Panc1 (cell line): ENCODE measurements at regions not wholly inside any gene's neighbourhood (a gene's known extent, or its start where the extent isn't known, plus 50 kb on each side); places are given as distances from the start of the nearest gene placed in this dataset.
A peak's percentile ranks its signal among the peaks of the same experiment; 100 is the strongest.
"Not testable (repeated sequence)": the region's sequence is repeated elsewhere in the genome, so short reads cannot be mapped to it uniquely, and the experiment has no call there.

Source experiments
- ATAC-seq: fragments of 200-7000 bp; cut with Tn5 transposase; 2 replicates; pipeline ENCODE4 v1.9.1; 2020; ENCODE audit warnings: mild to moderate bottlenecking, moderate library complexity
- BruUV-seq: library from RNA; stranded (reverse); fragments of 400-500 nt; replicated peaks from 2 replicates; lab custom pipeline; 2021; lab: Mats Ljungman, UMichigan
- CTCF ChIA-PET: fragments of 300-600 bp; sonication (Branson Sonifier 250); formaldehyde crosslinking; loops from one replicate; lab custom pipeline; 2022; ENCODE audit warnings: antibody characterized with exemption; lab: Charles Lee
- POLR2A ChIA-PET: fragments of 300-600 bp; sonication (Branson Sonifier 250); formaldehyde crosslinking; loops from one replicate; lab custom pipeline; 2022; ENCODE audit warnings: antibody characterized with exemption; lab: Charles Lee
- DNase-seq: peaks from one replicate; pipeline ENCODE4 v3.0.0-alpha.2; 2010; ENCODE audit warnings: low read depth, low spot score
- H3K27ac ChIP-seq: 2 replicates; pipeline ENCODE4 v1.5.1; 2011; ENCODE audit warnings: mild to moderate bottlenecking, low read length, inconsistent platforms
- H3K27me3 ChIP-seq: fragments of 200-500 bp; sonication (Bioruptor generic); 2 replicates; pipeline ENCODE4 v1.6.0; 2014; ENCODE audit warnings: low read length, inconsistent platforms; ENCODE audit not compliant: control insufficient read depth, insufficient read depth
- H3K36me3 ChIP-seq: fragments of 200-500 bp; sonication (Bioruptor generic); 2 replicates; pipeline ENCODE4 v1.5.1; 2014; ENCODE audit warnings: inconsistent platforms, mild to moderate bottlenecking, low read length, moderate library complexity; ENCODE audit not compliant: control insufficient read depth, insufficient read depth
- H3K4me1 ChIP-seq: 2 replicates; pipeline ENCODE4 v1.5.1; 2011; ENCODE audit warnings: inconsistent platforms, mild to moderate bottlenecking, low read length, moderate library complexity; ENCODE audit not compliant: control insufficient read depth, insufficient read depth
- H3K4me3 ChIP-seq, 2 experiments: 2 replicates each; pipeline ENCODE4 v1.5.1; 2011 to 2012; ENCODE audit warnings: low read depth in 2 of 2, low read length in 2 of 2, mild to moderate bottlenecking in 2 of 2, inconsistent platforms in 1 of 2, moderate library complexity in 1 of 2
- H3K9me3 ChIP-seq: fragments of 200-500 bp; sonication (Bioruptor generic); 2 replicates; pipeline ENCODE4 v1.5.1; 2014; ENCODE audit warnings: low read depth, mild to moderate bottlenecking, inconsistent platforms, low read length, moderate library complexity; ENCODE audit not compliant: control insufficient read depth, insufficient read depth
- POLR2AphosphoS5 ChIP-seq: IDR thresholded peaks from 2 replicates; pipeline ENCODE4 v1.6.1; 2012; ENCODE audit warnings: mild to moderate bottlenecking, low read depth, low read length, moderate library complexity
- SIN3A ChIP-seq: IDR thresholded peaks from 2 replicates; pipeline ENCODE4 v1.6.1; 2012; ENCODE audit warnings: low read depth, mild to moderate bottlenecking, low read length, moderate library complexity, borderline replicate concordance; ENCODE audit not compliant: insufficient read depth
- TCF7L2 ChIP-seq: IDR thresholded peaks from 2 replicates; pipeline ENCODE4 v1.6.1; 2011; ENCODE audit warnings: mild to moderate bottlenecking, low read depth, low read length, inconsistent platforms
- in situ Hi-C: cut with HindIII; loops from 2 replicates; pipeline ENCODE4 v1.10.0; 2016; ENCODE audit warnings: low sequenced_read_pairs, low pct_unique_long_range_greater_than_20kb
- intact Hi-C: fragments of 100-400 bp; cut with micrococcal nuclease; formaldehyde crosslinking; loops from one replicate; pipeline ENCODE4 v1.10.0; 2022; ENCODE audit not compliant: unreplicated experiment
- TF ChIP-seq, protein P1 (sequence below): fragments of 450-650 bp; IDR thresholded peaks from 2 replicates; pipeline ENCODE4 v1.5.1; 2017; ENCODE audit warnings: mild to moderate bottlenecking
- TF ChIP-seq, protein P2 (sequence below), 2 experiments: IDR thresholded peaks; 2 replicates each; pipeline ENCODE4 v1.6.1; 2011 to 2012; ENCODE audit warnings: low read depth in 2 of 2, control low read depth in 1 of 2, low read length in 1 of 2, mild to moderate bottlenecking in 1 of 2, moderate library complexity in 1 of 2; ENCODE audit not compliant: insufficient read depth in 1 of 2

DNA sequence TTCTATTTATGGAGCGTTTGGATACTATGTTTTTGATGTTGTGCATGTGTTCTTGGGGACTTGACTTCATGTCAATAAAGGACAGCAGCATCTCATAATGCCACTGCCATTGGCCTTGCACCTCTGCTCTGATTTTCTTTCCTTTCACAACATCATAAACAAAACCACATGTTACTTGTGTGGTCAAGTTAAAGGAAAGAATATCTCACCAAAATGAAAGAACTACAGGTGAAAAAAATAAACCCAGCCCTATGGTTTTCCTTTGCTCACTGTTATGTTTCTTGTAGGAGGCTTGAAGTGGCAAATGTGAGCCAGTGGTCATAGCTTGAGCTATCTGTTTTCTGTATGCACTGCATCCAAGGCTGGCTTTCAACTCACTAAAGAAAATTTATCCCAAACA, 240.4 kb downstream of the KCNRG start:
- POLR2A ChIA-PET = no interaction called here

DNA sequence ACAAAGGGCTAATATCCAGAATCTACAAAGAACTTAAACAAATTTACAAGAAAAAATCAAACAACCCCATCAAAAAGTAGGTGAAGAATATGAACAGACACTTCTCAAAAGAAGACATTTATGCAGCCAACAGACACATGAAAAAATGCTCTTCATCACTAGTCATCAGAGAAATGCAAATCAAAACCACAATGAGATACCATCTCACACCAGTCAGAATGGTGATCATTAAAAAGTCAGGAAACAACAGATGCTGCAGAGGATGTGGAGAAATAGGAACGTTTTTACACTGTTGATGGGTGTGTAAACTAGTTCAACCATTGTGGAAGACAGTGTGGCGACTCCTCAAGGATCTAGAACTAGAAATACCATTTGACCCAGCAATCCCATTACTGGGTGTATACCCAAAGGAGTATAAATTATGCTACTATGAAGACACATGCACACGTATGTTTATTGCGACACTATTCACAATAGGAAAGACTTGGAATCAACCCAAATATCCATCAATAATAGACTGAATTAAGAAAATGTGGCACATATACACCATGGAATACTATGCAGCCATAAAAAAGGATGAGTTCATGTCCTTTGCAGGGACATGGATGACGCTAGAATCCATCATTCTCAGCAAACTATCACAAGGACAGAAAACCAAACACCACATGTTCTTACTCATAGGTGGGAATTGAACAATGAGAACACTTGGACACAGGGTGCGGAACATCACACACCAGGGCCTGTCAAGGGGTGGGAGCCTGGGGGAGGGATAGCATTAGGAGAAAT, 241.5 kb downstream of the KCNRG start:
- H3K27ac ChIP-seq, POLR2A ChIA-PET, H3K9me3 ChIP-seq, intact Hi-C loops, H3K4me3 ChIP-seq, CTCF ChIA-PET, H3K27me3 ChIP-seq, in situ Hi-C loops, ATAC-seq, H3K4me1 ChIP-seq, H3K36me3 ChIP-seq, BruUV-seq, DNase-seq: not testable (repeated sequence)

More for the DNA sequence above, 240.4 kb downstream of the KCNRG start:
- ATAC-seq (no peak), DNase-seq (no peak)
- TF ChIP-seq TCF7L2 (no peak), POLR2AphosphoS5 (no peak), SIN3A (no peak)
- TF ChIP-seq, protein P1, sequence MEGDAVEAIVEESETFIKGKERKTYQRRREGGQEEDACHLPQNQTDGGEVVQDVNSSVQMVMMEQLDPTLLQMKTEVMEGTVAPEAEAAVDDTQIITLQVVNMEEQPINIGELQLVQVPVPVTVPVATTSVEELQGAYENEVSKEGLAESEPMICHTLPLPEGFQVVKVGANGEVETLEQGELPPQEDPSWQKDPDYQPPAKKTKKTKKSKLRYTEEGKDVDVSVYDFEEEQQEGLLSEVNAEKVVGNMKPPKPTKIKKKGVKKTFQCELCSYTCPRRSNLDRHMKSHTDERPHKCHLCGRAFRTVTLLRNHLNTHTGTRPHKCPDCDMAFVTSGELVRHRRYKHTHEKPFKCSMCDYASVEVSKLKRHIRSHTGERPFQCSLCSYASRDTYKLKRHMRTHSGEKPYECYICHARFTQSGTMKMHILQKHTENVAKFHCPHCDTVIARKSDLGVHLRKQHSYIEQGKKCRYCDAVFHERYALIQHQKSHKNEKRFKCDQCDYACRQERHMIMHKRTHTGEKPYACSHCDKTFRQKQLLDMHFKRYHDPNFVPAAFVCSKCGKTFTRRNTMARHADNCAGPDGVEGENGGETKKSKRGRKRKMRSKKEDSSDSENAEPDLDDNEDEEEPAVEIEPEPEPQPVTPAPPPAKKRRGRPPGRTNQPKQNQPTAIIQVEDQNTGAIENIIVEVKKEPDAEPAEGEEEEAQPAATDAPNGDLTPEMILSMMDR = no peak
- TF ChIP-seq, protein P2, sequence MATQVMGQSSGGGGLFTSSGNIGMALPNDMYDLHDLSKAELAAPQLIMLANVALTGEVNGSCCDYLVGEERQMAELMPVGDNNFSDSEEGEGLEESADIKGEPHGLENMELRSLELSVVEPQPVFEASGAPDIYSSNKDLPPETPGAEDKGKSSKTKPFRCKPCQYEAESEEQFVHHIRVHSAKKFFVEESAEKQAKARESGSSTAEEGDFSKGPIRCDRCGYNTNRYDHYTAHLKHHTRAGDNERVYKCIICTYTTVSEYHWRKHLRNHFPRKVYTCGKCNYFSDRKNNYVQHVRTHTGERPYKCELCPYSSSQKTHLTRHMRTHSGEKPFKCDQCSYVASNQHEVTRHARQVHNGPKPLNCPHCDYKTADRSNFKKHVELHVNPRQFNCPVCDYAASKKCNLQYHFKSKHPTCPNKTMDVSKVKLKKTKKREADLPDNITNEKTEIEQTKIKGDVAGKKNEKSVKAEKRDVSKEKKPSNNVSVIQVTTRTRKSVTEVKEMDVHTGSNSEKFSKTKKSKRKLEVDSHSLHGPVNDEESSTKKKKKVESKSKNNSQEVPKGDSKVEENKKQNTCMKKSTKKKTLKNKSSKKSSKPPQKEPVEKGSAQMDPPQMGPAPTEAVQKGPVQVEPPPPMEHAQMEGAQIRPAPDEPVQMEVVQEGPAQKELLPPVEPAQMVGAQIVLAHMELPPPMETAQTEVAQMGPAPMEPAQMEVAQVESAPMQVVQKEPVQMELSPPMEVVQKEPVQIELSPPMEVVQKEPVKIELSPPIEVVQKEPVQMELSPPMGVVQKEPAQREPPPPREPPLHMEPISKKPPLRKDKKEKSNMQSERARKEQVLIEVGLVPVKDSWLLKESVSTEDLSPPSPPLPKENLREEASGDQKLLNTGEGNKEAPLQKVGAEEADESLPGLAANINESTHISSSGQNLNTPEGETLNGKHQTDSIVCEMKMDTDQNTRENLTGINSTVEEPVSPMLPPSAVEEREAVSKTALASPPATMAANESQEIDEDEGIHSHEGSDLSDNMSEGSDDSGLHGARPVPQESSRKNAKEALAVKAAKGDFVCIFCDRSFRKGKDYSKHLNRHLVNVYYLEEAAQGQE (IDR thresholded peaks at IDR 0.05; ENCODE audit: insufficient read depth in 1 of 2, low read depth in 2 of 2, low read length in 1 of 2) = no peak
- Histone ChIP-seq H3K27ac (peak overlapping the region; percentile 48; the same call in 1 of the 2 replicates), H3K4me1 (no peaks in the 10 kb centered on the region), H3K36me3 (no peaks in the 10 kb centered on the region), H3K9me3 (no peaks in the 10 kb centered on the region), H3K4me3 (no peak overlapping the region), H3K27me3 (no peaks in the 10 kb centered on the region)
- intact Hi-C loops (no loop called here), in situ Hi-C loops (no loop called here)
- CTCF ChIA-PET = no interaction called here
- BruUV-seq = no TSS peak

DNA sequence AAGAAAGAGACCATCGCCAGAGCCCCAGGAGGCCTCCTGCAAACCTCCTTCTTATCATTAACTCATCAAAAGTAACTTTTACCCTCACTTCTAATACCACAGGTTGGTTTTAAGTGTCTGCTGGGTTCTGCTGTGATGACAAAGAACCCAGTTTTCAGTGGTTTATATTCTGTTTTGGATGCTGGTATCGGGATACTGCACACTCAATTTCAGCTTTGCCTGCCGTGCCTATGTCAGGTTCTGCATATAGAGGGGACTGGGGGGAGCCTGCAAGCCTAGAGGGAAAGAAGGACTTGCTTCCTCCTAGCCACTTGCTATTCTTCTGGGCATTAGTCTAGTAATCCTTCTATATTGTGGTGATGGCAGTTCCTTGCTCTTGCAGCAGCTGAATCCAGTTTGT, 242.4 kb downstream of the KCNRG start:
- H3K4me3 ChIP-seq = no peak overlapping the region
- no peaks in the 10 kb centered on the region for H3K9me3 ChIP-seq
- H3K4me1 ChIP-seq = no peaks in the 10 kb centered on the region
- intact Hi-C loops (no loop called here), in situ Hi-C loops (no loop called here)
- ATAC-seq = no peak
- no peaks in the 10 kb centered on the region for H3K27me3 ChIP-seq
- ChIA-PET POLR2A (no interaction called here), CTCF (no interaction called here)
- no peaks in the 10 kb centered on the region for H3K36me3 ChIP-seq
- BruUV-seq = no TSS peak
- DNase-seq = no peak
- TF ChIP-seq, protein P2 (IDR thresholded peaks at IDR 0.05; ENCODE audit: insufficient read depth in 1 of 2, low read depth in 2 of 2, low read length in 1 of 2) = no peak
- TF ChIP-seq, protein P1 = no peak
- TF ChIP-seq POLR2AphosphoS5 (no peak), TCF7L2 (no peak), SIN3A (no peak)
- no peak overlapping the region; the same call in 1 of the 2 replicates for H3K27ac ChIP-seq
